HG02870 (cell line): ENCODE measurements at regions not wholly inside any gene's neighbourhood (a gene's known extent, or its start where the extent isn't known, plus 50 kb on each side); places are given as distances from the start of the nearest gene placed in this dataset.
"Not testable (repeated sequence)": the region's sequence is repeated elsewhere in the genome, so short reads cannot be mapped to it uniquely, and the experiment has no call there.

Experiments
- ATAC-seq: cut with Tn5 transposase; IDR thresholded peaks from one replicate; pipeline ENCODE4 v1.9.1; 2021; ENCODE audit warnings: mild to moderate bottlenecking, moderate library complexity; ENCODE audit not compliant: unreplicated experiment

- ATAC-seq, result no peak
These were observed 276.0 kb downstream of the COG6 start for GRCh38 chr13:39931505-39931904.

DNA sequence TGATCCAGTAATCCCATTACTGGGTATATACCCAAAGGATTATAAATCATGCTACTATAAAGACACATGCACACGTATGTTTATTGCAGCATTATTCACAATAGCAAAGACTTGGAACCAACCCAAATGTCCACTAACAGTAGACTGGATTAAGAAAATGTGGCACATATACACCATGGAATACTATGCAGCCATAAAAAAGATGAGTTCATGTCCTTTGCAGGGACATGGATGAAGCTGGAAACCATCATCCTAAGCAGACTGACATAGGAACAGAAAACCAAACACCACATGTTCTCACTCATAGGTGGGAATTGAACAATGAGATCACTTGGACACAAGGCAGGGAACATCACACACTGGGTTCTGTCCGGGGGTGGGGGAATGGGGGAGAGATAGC lies 277.1 kb downstream of the COG6 start:
- not testable (repeated sequence) for ATAC-seq

DNA sequence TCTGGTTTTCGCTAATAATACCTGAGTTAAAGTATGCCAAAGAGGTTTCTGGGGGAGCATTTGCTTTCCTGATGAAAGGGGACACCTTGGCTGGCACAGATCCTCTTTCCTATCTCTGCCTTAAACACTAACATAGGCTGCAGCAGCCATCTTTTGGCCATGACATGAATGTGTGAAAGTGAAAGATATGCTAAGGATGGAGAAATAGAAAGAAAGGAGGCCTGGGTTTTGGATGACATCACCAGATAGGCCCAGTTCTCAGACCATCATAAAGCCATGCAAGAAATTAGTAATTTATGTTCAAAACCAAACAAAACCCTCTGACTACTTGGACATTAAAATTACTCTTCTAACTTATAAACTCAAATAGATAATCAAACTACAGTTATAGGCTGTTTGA lies 279.7 kb downstream of the COG6 start:
- ATAC-seq, result no peak

DNA sequence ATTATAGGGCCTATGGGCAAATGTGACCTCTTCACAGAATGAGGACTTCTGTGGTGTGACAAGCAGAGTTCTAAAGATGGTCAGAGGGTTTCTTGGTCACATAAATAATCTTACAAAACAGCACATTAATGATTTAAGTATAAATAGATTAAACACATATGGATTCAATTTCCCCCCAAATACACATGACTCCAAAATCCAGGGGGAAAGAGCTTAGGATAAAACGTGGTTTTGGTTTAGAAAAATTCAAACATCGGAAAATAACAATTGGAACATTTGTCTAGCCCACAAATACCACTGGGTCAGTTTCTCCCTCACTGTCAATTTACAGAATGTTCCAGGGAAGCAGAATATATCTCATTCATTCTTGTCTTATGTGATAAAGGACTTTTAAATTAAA lies 283.1 kb downstream of the COG6 start:
- no peak for ATAC-seq

- no peak for ATAC-seq
These were observed 285.8 kb downstream of the COG6 start for GRCh38 chr13:39941236-39941635.

GRCh38 chr13:39941911-39942551 lies 286.6 kb downstream of the COG6 start:
- ATAC-seq, result no peak

DNA sequence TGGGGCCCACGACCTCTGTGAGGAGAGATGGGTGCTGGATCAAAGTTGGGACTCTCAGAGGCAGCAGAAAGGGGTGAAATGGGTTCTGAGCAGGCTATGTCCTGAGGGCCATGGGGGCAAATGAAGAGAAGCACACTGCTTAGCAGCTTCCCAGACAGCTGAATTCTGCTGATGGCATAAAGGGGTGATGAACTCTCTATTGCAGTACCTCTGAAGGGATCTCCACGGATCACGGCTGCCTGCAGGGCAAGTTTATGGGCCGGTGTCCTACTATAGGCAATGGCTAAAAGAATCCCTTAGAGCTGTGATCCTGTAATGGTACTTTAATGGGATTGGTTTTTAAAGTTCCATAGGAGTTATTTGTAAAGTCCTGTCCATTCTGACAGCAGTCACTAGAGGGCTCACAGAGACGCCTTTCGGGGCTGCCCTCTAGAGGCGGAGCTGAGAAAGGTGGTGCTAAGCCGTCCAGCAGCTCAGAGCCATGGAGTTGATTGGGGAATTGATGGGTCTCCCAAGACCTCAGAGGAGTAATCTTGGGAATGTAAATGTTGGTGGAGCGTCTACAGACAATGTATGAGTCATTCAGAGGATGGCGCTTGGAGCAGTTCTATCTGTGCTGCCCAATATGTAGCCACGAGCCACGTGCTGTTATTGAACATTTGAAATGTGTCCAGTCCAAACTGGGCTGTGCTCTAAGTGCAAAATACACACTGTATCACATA lies 287.3 kb downstream of the COG6 start:
- ATAC-seq, result peak; percentile 99

- no peak for ATAC-seq
These were observed 288.2 kb downstream of the COG6 start for GRCh38 chr13:39943711-39944110.

DNA sequence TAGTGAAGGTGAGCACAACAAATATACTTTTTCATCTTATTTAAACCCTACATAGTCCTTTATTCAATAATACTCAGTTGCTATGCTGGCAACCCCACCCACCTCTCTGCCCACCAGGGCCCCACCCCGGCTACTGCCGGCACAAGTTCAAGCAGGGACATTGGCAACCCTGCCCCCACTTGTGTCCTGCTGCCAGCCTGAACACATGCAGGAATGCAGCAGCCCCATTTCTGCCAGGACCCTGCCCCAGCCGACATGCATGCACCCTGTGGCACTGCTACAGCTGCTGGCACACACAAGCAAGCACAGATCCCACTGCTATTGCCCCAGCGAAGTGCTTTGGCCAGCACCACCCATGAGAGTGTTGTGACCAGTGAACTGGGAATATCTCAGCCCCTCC lies 289.8 kb downstream of the COG6 start:
- ATAC-seq, result no peak

DNA sequence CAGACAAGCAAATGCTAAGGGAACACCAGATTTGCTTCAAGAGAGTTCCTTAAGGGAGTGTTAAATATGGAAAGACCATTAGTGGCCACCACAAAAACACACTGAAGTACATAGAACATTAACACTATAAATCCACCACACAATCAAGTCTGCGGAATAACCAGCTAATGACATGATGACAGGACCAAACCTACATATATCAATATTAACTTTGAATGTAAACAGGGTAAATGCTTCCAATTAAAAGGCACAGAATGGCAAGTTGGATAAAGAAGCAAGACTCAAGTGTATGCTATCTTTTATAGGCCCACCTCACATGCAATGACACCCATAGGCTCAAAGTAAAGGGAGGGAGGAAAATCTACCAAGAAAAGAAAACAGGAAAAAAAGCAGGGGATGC lies 291.3 kb downstream of the COG6 start:
- ATAC-seq, result no peak

GRCh38 chr13:39951301-39951700 lies 295.8 kb downstream of the COG6 start:
- no peak for ATAC-seq

DNA sequence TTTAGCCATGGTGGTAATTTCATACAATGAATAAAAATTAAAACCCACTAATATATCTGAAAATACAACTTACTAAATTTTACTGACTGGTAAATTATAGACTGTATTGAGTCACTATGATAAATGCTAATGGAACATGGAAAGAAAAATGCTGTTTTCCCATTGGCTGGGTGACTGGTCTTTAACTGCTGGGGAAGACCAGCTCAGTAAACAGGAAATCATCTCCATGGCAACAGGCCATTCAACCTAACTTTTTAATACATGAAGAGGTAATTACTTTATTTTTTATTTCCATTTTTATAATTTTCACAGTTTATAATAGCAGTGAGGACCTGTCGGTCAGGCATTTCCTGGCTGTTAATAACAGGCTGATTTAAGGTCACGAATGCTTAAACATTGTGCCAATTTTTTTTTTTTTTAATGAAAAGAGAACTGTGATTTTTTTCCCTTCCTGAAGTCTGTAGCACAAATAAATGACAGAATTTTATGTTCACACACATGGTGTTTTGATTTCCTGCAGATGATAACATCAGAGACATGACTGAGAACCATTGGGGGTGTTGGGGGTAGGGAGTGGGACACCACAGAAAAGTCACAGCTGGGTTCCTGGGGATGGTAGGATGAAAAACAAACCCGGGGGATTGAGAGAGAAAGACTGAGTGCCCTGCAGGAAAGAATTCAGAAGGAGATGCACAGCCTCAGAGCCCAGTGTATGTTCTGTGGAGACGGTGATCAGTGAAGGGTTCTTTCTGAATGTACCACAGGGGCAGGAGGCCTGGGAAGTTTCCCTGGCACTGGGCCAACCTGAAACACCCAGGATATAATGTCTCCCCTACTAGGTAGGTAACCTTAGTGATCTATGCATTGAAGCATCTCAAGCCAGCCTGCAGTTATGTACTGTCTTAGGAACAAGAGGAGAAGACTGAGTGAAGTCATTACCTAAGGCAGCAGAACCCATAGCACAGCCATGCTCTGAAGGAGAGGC lies 297.1 kb downstream of the COG6 start:
- no peak for ATAC-seq

DNA sequence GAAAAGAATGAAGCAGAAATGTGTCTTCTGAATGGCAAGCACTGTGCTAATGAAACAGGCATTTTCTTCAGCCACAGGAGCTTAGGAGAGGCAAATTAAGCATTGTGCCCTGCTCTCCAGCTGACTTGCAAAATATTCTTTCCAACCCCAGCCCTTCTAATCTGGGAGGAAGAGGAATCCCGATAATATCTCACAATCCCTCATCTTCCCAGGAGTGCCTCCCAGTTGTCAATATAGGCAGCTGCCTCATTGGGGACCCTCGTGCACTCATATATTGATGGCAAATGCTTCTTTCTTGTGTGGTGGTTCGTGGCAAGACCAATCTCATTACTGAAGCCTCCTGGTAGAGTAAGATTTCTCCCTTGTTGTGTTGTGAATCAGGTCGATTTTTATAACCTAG lies 299.0 kb downstream of the COG6 start:
- ATAC-seq, result no peak

GRCh38 chr13:39955560-39955959 lies 300.1 kb downstream of the COG6 start:
- ATAC-seq, result peak; percentile 46

DNA sequence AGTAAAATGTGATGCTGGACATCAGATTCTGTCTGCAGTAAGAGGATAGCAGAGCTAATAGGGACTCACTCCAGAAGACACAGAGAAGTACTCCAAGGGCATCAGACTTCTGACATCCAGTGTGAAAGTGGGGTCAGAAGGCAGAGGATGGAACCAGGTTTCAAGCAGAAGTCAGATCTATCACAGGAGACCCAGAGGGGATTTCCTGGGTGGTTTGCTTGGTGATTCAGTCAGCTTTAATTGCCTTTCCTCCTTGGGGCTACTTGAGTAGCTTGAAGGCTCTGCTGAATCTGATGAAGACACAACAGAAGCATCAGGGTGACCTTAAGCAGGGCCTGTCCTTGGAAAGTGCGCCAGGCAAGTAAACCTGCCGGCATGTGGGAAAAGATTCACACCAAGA lies 300.6 kb downstream of the COG6 start:
- ATAC-seq, result peak; percentile 55

DNA sequence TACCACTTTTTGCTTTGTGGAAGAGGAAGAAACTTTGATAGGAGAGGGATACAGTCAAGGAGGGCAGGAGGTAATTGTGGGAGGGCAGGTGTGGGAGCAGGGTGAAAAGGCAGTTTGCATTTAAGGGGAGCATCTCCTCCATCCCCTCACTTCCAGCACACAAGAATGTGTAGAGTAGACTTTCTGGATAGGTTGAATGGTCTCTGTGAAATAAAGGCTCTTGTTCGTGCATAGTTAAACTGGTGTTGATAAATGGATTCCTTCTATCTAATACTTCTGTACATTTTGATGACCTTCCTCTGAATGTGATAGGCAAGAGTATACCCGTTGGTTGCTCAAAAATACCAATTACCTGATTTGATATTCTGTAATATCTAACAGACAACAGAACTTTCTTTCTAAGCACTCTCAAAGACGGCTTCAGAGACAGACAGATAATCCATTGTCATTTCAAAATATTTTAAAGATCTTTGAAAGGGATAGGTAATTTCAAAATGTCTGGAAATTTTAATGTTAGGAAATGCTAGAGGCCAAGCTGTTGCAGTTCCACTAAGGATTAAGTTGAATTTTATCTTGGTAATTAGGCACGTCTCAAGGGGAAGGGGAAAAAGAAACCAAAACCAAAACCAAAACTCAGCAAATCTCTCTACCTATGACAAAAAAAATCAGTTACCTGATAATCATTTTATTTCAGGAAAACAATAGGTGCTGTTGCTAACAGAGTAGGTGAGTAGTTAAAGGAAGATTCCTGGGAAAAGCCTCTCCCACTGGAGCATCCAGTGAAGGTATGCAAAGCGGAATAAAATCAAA lies 302.6 kb downstream of the COG6 start:
- no peak for ATAC-seq

- no peak for ATAC-seq
These were observed 304.2 kb downstream of the COG6 start for GRCh38 chr13:39959497-39960144.

GRCh38 chr13:39960191-39960590 lies 304.7 kb downstream of the COG6 start:
- ATAC-seq, result no peak

GRCh38 chr13:39961036-39961435 lies 305.6 kb downstream of the COG6 start:
- ATAC-seq, result no peak

DNA sequence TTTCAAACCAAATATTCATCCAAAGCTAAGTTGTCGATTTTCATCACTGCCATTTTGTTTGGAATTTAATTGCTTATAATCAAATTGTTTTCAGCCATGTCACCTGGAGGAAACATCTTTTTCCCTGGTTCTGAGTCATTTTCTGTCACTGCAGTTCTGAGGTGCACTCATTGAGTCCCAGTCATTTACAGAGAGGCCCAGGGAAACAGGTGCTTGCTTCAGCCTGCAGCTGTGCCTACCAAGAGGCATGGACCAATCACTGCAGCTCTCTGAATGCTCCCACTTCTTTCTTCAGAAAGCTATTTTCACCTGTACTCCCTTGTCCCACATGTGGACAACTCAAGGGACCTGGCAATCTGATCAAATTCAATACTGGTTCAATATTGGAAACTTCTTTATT lies 308.1 kb downstream of the COG6 start:
- no peak for ATAC-seq
